ENCODE measurements at regions not wholly inside any gene's neighbourhood (a gene's known extent, or its start where the extent isn't known, plus 50 kb on each side); places are given as distances from the start of the nearest gene placed in this dataset.
"Not testable (repeated sequence)": the region's sequence is repeated elsewhere in the genome, so short reads cannot be mapped to it uniquely, and the experiment has no call there.

DNA sequence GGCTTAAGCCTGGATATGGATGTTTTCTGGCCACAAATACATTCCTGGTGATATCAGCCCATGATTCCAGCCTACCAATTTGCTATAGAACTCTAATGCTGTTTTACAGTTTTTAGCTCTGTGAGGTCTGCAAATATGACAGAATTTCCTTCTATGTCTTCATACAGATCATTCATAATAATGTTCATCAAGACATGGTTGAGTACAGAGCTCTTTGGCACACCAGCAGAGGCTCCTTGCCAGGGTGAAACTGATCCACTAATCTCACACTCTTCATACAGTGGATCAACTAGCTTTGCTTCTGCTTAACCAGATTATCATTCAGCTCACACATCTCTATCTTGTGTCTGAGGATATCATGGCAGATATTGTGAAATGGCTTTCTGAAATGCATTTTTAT is 672.1 kb downstream of the STK39 start:
- H3K4me3 ChIP-seq: no peak overlapping the region
- in situ Hi-C loops (cut with MboI; ENCODE audit: low sequenced_read_pairs in 4 of 4) (no loop called here), intact Hi-C loops (cut with DNase I; ENCODE audit: low total_unique reads) (no loop called here)
- no peak overlapping the region for H3K27ac ChIP-seq
- H3K36me3 ChIP-seq: no peaks in the 10 kb centered on the region
- DNase-seq (no peak), ATAC-seq (no peak)
- H3K9me3 ChIP-seq: no peaks in the 10 kb centered on the region
- no peak for TF ChIP-seq CTCF (IDR thresholded peaks at IDR 0.05 in 4 of 5, conservative IDR thresholded peaks at IDR 0.05 in 1 of 5)
- TF ChIP-seq POLR2A (IDR thresholded peaks at IDR 0.05): no peak
- H3K27me3 ChIP-seq: no peaks in the 10 kb centered on the region
- no peaks in the 10 kb centered on the region for H3K4me1 ChIP-seq

DNA sequence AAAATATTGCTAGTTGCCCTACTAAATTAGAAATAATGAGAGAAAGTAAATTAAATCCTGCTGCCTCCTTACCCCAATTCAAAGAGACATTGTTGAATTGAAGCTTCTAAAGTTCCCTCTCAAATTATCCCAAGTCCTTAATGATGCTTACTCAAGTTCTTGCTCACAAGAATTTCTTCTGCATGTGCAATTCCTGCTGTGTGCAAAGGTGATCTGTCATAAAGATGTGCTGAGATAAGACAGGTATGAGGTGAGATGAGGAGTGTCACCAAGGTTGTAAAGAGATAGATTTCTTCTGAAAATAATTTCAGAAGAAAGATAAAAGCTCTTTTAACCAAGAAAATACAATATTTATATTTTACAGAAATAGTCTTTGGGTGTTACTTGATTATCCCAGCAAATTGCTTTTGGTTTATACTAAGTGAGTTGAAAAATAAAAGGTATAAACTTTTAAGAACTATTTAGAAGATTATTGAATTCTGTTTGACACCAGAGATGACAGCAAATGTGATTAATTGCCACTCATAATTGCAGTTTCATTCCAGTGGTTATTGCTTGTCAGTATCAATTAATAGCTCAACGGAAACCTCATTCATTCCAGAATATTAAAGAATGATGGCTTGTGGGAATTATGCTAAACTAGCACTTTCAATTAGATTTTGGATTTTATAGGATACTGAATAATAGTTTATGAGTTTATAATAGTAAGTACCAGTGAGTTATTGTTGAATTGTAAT is 674.3 kb downstream of the STK39 start:
- H3K9me3 ChIP-seq: no peaks in the 10 kb centered on the region
- ATAC-seq (no peak), DNase-seq (no peak)
- in situ Hi-C loops (cut with MboI; ENCODE audit: low sequenced_read_pairs in 4 of 4): no loop called here
- intact Hi-C loops (cut with DNase I; ENCODE audit: low total_unique reads): no loop called here
- TF ChIP-seq CTCF (IDR thresholded peaks at IDR 0.05 in 4 of 5, conservative IDR thresholded peaks at IDR 0.05 in 1 of 5) (no peak), POLR2A (IDR thresholded peaks at IDR 0.05) (no peak)
- no peaks in the 10 kb centered on the region for H3K27me3 ChIP-seq
- no peaks in the 10 kb centered on the region for H3K4me1 ChIP-seq
- no peak overlapping the region for H3K27ac ChIP-seq
- H3K36me3 ChIP-seq: no peaks in the 10 kb centered on the region
- H3K4me3 ChIP-seq: no peak overlapping the region

DNA sequence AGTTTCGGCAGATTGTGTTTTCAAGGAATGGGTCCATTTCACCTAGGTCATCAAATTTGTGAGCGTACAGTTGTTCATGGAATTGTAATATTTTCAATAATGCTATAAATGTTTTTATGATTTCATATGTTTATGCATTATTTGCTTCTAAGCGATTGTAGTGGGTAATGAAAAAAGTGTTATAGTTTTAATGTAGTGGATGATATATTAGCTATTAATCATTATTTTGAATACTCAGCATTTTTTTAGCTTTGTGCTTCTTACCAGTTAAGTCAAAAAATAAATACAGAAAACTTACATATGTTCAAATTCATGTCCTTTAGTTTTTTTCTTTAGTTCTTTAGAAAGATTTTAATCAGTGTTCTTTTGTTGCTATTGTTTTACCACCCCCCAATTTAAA is 677.0 kb downstream of the STK39 start:
- H3K36me3 ChIP-seq: no peaks in the 10 kb centered on the region
- intact Hi-C loops (cut with DNase I; ENCODE audit: low total_unique reads): no loop called here
- H3K4me3 ChIP-seq: no peak overlapping the region
- H3K4me1 ChIP-seq: no peaks in the 10 kb centered on the region
- ATAC-seq: no peak
- no peaks in the 10 kb centered on the region for H3K9me3 ChIP-seq
- H3K27me3 ChIP-seq: no peaks in the 10 kb centered on the region
- in situ Hi-C loops (cut with MboI; ENCODE audit: low sequenced_read_pairs in 4 of 4): no loop called here
- DNase-seq: no peak
- no peak overlapping the region for H3K27ac ChIP-seq
- TF ChIP-seq POLR2A (IDR thresholded peaks at IDR 0.05) (no peak), CTCF (IDR thresholded peaks at IDR 0.05 in 4 of 5, conservative IDR thresholded peaks at IDR 0.05 in 1 of 5) (no peak)

DNA sequence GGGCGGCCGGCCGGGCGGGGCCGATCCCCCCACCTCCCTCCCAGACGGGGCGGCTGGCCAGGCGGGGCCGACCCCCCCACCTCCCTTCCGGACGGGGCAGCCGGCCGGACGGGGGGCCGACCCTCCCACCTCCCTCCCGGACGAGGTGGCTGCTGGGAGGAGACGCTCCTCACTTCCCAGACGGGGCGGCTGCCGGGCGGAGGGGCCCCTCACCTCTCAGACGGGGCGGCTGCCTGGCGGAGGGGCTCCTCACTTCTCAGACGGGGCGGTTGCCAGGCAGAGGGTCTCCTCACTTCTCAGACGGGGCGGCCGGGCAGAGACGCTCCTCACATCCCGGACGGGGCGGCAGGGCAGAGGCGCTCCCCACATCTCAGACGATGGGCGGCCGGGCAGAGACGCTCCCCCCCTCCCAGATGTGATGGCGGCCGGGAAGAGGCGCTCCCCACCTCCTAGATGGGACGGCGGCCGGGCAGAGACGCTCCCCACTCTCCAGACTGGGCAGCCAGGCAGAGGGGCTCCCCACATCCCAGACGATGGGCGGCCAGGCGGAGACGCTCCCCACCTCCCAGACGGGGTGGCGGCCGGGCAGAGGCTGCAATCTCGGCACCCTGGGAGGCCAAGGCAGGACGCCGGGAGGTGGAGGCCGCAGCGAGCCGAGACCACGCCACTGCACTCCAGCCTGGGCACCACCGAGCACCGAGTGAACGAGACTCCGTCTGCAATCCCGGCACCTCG is 675.8 kb downstream of the XIRP2 start:
- H3K27ac ChIP-seq; H3K4me1 ChIP-seq; H3K4me3 ChIP-seq; H3K9me3 ChIP-seq; in situ Hi-C loops (cut with MboI; ENCODE audit: low sequenced_read_pairs in 4 of 4); H3K36me3 ChIP-seq; DNase-seq; H3K27me3 ChIP-seq; ATAC-seq; intact Hi-C loops (cut with DNase I; ENCODE audit: low total_unique reads): not testable (repeated sequence)

DNA sequence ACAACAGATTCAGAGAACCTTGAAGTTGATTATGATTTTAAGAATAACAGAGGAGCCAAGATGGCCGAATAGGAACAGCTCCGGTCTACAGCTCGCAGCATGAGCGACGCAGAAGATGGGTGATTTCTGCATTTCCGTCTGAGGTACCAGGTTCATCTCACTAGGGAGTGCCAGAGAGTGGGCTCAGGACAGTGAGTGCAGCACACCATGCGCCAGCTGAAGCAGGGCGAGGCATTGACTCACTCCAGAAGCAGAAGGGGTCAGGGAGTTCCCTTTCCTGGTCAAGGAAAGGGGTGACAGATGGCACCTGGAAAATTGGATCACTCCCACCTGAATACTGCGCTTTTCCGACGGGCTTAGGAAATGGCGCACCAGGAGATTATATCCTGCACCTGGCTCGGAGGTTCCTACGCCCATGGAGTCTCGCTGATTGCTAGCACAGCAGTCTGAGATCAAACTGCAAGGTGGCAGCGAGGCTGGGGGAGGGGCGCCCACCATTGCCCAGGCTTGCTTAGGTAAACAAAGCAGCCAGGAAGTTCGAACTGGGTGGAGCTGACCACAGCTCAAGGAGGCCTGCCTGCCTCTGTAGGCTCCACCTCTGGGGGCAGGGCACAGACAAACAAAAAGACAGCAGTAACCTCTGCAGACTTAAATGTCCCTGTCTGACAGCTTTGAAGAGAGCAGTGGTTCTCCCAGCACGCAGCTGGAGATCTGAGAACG is 670.2 kb downstream of the XIRP2 start:
- DNase-seq; ATAC-seq; H3K4me3 ChIP-seq; H3K4me1 ChIP-seq; H3K9me3 ChIP-seq; H3K27ac ChIP-seq; H3K36me3 ChIP-seq; intact Hi-C loops (cut with DNase I; ENCODE audit: low total_unique reads); H3K27me3 ChIP-seq; in situ Hi-C loops (cut with MboI; ENCODE audit: low sequenced_read_pairs in 4 of 4): not testable (repeated sequence)

All from gastrocnemius medialis (tissue), 4 donors.